ENCODE measurements at regions not wholly inside any gene's neighbourhood (a gene's known extent, or its start where the extent isn't known, plus 50 kb on each side); places are given as distances from the start of the nearest gene placed in this dataset.
"Not testable (repeated sequence)": the region's sequence is repeated elsewhere in the genome, so short reads cannot be mapped to it uniquely, and the experiment has no call there.

- Histone ChIP-seq H3K27ac (no peak overlapping the region), H3K36me3 (no peaks in the 10 kb centered on the region), H3K4me1 (no peaks in the 10 kb centered on the region), H3K4me3 (no peak overlapping the region), H3K27me3 (no peaks in the 10 kb centered on the region), H3K9me3 (replicated peaks) (no peaks in the 10 kb centered on the region)
- no peak for DNase-seq
Measured at GRCh38 chr12:125331342-125332052, 266.3 kb downstream of the AACS start.

DNA sequence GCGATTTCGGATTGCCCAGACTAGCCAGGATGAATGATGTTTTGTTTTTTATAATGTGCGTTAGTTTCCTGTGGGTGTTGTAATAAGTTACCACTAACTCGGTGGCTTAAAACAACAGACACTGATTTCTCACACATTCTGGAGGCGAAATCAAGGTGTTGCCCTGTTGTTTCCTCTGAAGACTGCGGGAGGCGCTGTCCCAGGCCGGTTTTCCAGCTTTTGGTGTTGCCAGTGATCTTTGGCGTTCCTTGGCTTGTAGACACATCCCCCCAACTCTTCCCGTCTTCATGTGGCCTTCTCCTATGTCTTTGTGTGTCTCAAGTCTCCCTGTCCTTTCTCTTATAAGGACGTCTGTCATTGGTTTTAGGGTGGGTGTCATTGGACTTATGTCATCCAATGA lies 267.7 kb downstream of the AACS start:
- no peaks in the 10 kb centered on the region for H3K27me3 ChIP-seq
- no peaks in the 10 kb centered on the region for H3K9me3 ChIP-seq (replicated peaks)
- no peak overlapping the region for H3K27ac ChIP-seq
- H3K36me3 ChIP-seq, result no peaks in the 10 kb centered on the region
- no peaks in the 10 kb centered on the region for H3K4me1 ChIP-seq
- DNase-seq, result no peak
- H3K4me3 ChIP-seq, result no peak overlapping the region

DNA sequence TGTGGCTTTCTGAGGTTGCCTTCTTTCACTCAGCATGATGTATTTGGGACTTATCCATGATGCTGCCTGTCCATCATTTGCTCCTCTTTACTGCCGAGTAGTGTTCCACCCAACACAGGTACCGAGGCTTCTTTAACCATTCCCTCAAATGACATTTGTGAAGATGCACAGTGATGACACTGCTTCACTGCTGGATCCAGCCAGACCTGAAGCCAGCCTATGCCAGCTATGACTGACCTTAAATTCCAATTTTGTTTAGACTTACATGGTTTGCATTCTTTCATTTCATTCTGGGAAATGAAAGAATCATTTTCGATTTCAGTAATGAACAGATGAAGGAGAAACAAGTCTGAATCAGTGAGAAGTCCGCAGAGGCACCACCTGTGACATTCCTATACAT lies 271.0 kb downstream of the AACS start:
- Histone ChIP-seq H3K9me3 (replicated peaks) (no peaks in the 10 kb centered on the region), H3K4me1 (no peaks in the 10 kb centered on the region), H3K27me3 (no peaks in the 10 kb centered on the region), H3K36me3 (no peaks in the 10 kb centered on the region), H3K4me3 (no peak overlapping the region), H3K27ac (no peak overlapping the region)
- no peak for DNase-seq

DNA sequence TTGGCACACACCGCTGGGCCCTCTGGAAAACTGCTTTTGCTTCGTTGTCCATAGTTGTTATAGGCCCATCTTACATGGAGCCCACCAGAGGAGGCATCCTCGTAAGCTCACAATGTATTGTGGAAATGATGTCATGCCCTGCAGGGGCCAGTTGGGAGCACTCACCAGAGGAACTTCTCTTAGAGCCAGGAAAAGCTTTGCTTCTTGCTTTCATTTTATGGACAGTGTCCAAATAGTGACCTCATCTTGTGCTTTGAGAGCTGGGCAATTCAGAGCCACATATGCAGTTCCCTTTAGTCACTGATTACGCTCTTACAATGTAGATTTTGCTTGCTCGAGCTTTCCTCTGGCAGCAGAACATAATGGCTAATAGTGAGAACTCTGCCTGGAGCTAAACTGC lies 275.6 kb downstream of the AACS start:
- no peak overlapping the region for H3K27ac ChIP-seq
- no peaks in the 10 kb centered on the region for H3K27me3 ChIP-seq
- DNase-seq, result peak; percentile 16 to 45
- no peaks in the 10 kb centered on the region for H3K4me1 ChIP-seq
- no peak overlapping the region for H3K4me3 ChIP-seq
- H3K9me3 ChIP-seq (replicated peaks), result no peaks in the 10 kb centered on the region
- H3K36me3 ChIP-seq, result no peaks in the 10 kb centered on the region

DNA sequence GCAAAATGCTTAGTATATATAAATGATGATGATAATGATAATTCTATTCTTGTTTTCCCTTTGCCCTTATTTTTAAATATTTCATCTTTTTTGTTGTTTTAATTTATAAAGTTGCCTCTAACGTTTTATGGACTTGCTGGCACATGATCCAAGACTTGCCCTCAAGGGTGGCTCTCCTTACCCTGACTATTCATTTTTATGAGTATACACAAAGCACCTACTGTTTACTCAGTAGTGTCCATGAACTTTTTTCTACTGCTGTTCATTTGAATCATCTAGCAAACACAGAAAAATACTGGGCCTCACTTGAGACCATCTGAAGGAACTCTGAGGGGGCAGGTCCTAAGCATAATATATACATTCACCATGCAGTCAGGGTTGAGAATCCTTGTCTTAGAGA lies 276.2 kb downstream of the AACS start:
- Histone ChIP-seq H3K27me3 (no peaks in the 10 kb centered on the region), H3K27ac (no peak overlapping the region), H3K36me3 (no peaks in the 10 kb centered on the region), H3K9me3 (replicated peaks) (no peaks in the 10 kb centered on the region), H3K4me1 (no peaks in the 10 kb centered on the region), H3K4me3 (no peak overlapping the region)
- DNase-seq, result no peak

GRCh38 chr12:125343649-125344048 lies 278.4 kb downstream of the AACS start:
- no peaks in the 10 kb centered on the region for H3K27me3 ChIP-seq
- H3K36me3 ChIP-seq, result no peaks in the 10 kb centered on the region
- no peak for DNase-seq
- no peak overlapping the region for H3K27ac ChIP-seq
- no peak overlapping the region for H3K4me3 ChIP-seq
- H3K9me3 ChIP-seq (replicated peaks), result no peaks in the 10 kb centered on the region
- no peaks in the 10 kb centered on the region for H3K4me1 ChIP-seq

GRCh38 chr12:125346362-125346761 lies 281.1 kb downstream of the AACS start:
- Histone ChIP-seq H3K9me3 (replicated peaks) (no peaks in the 10 kb centered on the region), H3K4me3 (no peak overlapping the region), H3K36me3 (no peaks in the 10 kb centered on the region), H3K27me3 (no peaks in the 10 kb centered on the region), H3K4me1 (no peaks in the 10 kb centered on the region), H3K27ac (no peak overlapping the region)
- DNase-seq, result no peak

GRCh38 chr12:125351788-125352187 lies 286.6 kb downstream of the AACS start:
- no peak for DNase-seq

GRCh38 chr12:125353002-125353401 lies 287.8 kb downstream of the AACS start:
- H3K36me3 ChIP-seq, H3K27me3 ChIP-seq, H3K4me1 ChIP-seq: not testable (repeated sequence)

More at GRCh38 chr12:125351788-125352187, 286.6 kb downstream of the AACS start:
- H3K27me3 ChIP-seq, result no peaks in the 10 kb centered on the region
- no peak overlapping the region for H3K27ac ChIP-seq
- H3K4me3 ChIP-seq, result no peak overlapping the region
- no peaks in the 10 kb centered on the region for H3K36me3 ChIP-seq
- H3K4me1 ChIP-seq, result no peaks in the 10 kb centered on the region
- no peaks in the 10 kb centered on the region for H3K9me3 ChIP-seq (replicated peaks)

GRCh38 chr12:125353871-125354270 lies 288.6 kb downstream of the AACS start:
- no peak overlapping the region for H3K27ac ChIP-seq
- no peaks in the 10 kb centered on the region for H3K9me3 ChIP-seq (replicated peaks)
- no peak for DNase-seq
- H3K27me3 ChIP-seq, result no peaks in the 10 kb centered on the region
- H3K36me3 ChIP-seq, result no peaks in the 10 kb centered on the region
- H3K4me1 ChIP-seq, result no peaks in the 10 kb centered on the region
- no peak overlapping the region for H3K4me3 ChIP-seq

More at GRCh38 chr12:125353002-125353401, 287.8 kb downstream of the AACS start:
- DNase-seq; H3K9me3 ChIP-seq (replicated peaks); H3K27ac ChIP-seq; H3K4me3 ChIP-seq: not testable (repeated sequence)

DNA sequence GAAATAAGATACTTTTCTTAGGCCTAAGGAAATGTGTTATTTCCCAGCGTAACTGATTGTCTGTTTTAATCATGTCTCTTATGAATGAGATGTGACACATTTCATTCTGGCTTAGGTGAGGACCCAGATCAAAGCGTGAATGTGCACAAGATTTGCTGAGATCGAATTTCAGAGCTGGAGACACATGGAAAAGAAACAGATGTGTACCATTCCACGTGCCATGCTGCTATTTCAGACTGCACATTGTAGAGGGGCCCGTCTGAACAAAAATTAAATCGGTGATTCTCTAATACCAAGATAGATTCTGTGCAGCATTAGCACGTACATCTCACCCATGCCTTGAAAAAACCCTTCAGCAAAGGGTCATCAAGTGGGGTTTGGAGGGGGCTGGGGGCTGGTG lies 290.4 kb downstream of the AACS start:
- Histone ChIP-seq H3K27ac (no peak overlapping the region), H3K4me3 (no peak overlapping the region), H3K27me3 (no peaks in the 10 kb centered on the region), H3K36me3 (no peaks in the 10 kb centered on the region), H3K9me3 (replicated peaks) (no peaks in the 10 kb centered on the region), H3K4me1 (no peaks in the 10 kb centered on the region)
- DNase-seq, result no peak

GRCh38 chr12:125356111-125356510 lies 290.9 kb downstream of the AACS start:
- Histone ChIP-seq H3K4me1 (no peaks in the 10 kb centered on the region), H3K9me3 (replicated peaks) (no peaks in the 10 kb centered on the region), H3K4me3 (no peak overlapping the region), H3K27me3 (no peaks in the 10 kb centered on the region), H3K36me3 (no peaks in the 10 kb centered on the region), H3K27ac (no peak overlapping the region)
- DNase-seq, result no peak

GRCh38 chr12:125357561-125357960 lies 292.3 kb downstream of the AACS start:
- DNase-seq, result no peak
- H3K27me3 ChIP-seq, result no peaks in the 10 kb centered on the region
- no peaks in the 10 kb centered on the region for H3K9me3 ChIP-seq (replicated peaks)
- no peak overlapping the region for H3K4me3 ChIP-seq
- no peaks in the 10 kb centered on the region for H3K4me1 ChIP-seq
- no peaks in the 10 kb centered on the region for H3K36me3 ChIP-seq
- no peak overlapping the region for H3K27ac ChIP-seq

GRCh38 chr12:125360540-125360939 lies 295.3 kb downstream of the AACS start:
- DNase-seq, result no peak
- H3K27me3 ChIP-seq, result no peaks in the 10 kb centered on the region
- H3K36me3 ChIP-seq, result no peaks in the 10 kb centered on the region

GRCh38 chr12:125371033-125371432 lies 305.8 kb downstream of the AACS start:
- Histone ChIP-seq H3K27ac (no peak overlapping the region), H3K9me3 (replicated peaks) (no peaks in the 10 kb centered on the region), H3K36me3 (no peaks in the 10 kb centered on the region), H3K4me1 (no peaks in the 10 kb centered on the region), H3K27me3 (no peaks in the 10 kb centered on the region), H3K4me3 (no peak overlapping the region)
- no peak for DNase-seq

More at GRCh38 chr12:125360540-125360939, 295.3 kb downstream of the AACS start:
- Histone ChIP-seq H3K9me3 (replicated peaks) (no peaks in the 10 kb centered on the region), H3K4me1 (no peaks in the 10 kb centered on the region), H3K27ac (no peak overlapping the region), H3K4me3 (no peak overlapping the region)

DNA sequence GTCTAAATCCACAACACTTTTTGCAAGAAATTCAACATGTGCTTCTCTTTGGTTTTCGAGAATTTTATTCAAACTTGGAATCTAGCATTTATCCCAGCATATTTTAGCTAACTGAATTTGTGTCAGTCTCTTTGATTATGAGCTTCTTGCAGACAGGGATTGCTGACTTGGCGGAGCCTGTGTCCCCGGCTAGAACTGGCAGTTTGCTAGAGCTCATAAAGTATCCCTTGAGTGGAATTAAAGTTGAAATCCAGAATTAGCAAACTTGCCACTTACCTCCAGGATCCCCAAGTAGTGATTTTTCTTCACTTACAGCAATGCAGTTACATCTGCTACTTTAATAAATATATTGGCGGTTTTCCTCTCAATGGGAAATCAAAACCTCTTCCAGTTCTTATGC lies 306.9 kb downstream of the AACS start:
- Histone ChIP-seq H3K36me3 (no peaks in the 10 kb centered on the region), H3K4me3 (no peak overlapping the region), H3K4me1 (no peaks in the 10 kb centered on the region), H3K27ac (no peak overlapping the region), H3K9me3 (replicated peaks) (no peaks in the 10 kb centered on the region), H3K27me3 (no peaks in the 10 kb centered on the region)
- DNase-seq, result no peak

Measured in SJCRH30 (cell line).